Breast epithelium (tissue), 3 donors: ENCODE measurements at regions not wholly inside any gene's neighbourhood (a gene's known extent, or its start where the extent isn't known, plus 50 kb on each side); places are given as distances from the start of the nearest gene placed in this dataset.

ENCODE experiments used
- POLR2AphosphoS5 ChIP-seq, 3 donors: sonication (generic); formaldehyde crosslinking; IDR thresholded peaks; one replicate each; pipeline ENCODE4 v1.6.1; 2017; ENCODE audit warnings: antibody characterized with exemption in 3 of 3
- TF ChIP-seq, protein P1 (sequence below), 3 donors: fragments of 450-650 bp; IDR thresholded peaks; one replicate each; pipeline ENCODE4 v1.5.1; 2016 to 2017; ENCODE audit warnings: antibody characterized with exemption in 3 of 3, mild to moderate bottlenecking in 3 of 3, moderate library complexity in 3 of 3

GRCh38 chr2:16238786-16239185, 298.4 kb downstream of the MYCN start:
- TF ChIP-seq, protein P1, sequence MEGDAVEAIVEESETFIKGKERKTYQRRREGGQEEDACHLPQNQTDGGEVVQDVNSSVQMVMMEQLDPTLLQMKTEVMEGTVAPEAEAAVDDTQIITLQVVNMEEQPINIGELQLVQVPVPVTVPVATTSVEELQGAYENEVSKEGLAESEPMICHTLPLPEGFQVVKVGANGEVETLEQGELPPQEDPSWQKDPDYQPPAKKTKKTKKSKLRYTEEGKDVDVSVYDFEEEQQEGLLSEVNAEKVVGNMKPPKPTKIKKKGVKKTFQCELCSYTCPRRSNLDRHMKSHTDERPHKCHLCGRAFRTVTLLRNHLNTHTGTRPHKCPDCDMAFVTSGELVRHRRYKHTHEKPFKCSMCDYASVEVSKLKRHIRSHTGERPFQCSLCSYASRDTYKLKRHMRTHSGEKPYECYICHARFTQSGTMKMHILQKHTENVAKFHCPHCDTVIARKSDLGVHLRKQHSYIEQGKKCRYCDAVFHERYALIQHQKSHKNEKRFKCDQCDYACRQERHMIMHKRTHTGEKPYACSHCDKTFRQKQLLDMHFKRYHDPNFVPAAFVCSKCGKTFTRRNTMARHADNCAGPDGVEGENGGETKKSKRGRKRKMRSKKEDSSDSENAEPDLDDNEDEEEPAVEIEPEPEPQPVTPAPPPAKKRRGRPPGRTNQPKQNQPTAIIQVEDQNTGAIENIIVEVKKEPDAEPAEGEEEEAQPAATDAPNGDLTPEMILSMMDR (IDR thresholded peaks at IDR 0.05), result no peak
- no peak for TF ChIP-seq POLR2AphosphoS5 (IDR thresholded peaks at IDR 0.05)
